MM.1S (cell line): ENCODE measurements at regions not wholly inside any gene's neighbourhood (a gene's known extent, or its start where the extent isn't known, plus 50 kb on each side); places are given as distances from the start of the nearest gene placed in this dataset.

Experiments
- DNase-seq: peaks from one replicate; pipeline ENCODE4 v3.0.0-alpha.2; 2015
- H2AFZ ChIP-seq: fragments of 300-600 bp; sonication (generic); 2 replicates; pipeline ENCODE4 v1.6.0; 2016; ENCODE audit warnings: antibody characterized with exemption, low read length
- H3F3A ChIP-seq: fragments of 300-600 bp; sonication (generic); 2 replicates; pipeline ENCODE4 v1.6.1; 2016; ENCODE audit warnings: mild to moderate bottlenecking, antibody characterized with exemption, low read length, moderate library complexity, mixed read lengths; ENCODE audit not compliant: insufficient read depth
- H3K27ac ChIP-seq: fragments of 300-600 bp; sonication (generic); 2 replicates; pipeline ENCODE4 v1.5.1; 2016; ENCODE audit warnings: mild to moderate bottlenecking, low read length
- H3K27me3 ChIP-seq: fragments of 300-600 bp; sonication (generic); replicated peaks from 2 replicates; pipeline ENCODE4 v1.6.0; 2016; ENCODE audit warnings: low read length; ENCODE audit not compliant: insufficient read depth
- H3K36me3 ChIP-seq: fragments of 300-600 bp; sonication (generic); replicated peaks from 2 replicates; pipeline ENCODE4 v1.6.1; 2016; ENCODE audit warnings: mild to moderate bottlenecking, low read length, mixed read lengths; ENCODE audit not compliant: insufficient read depth
- H3K4me1 ChIP-seq: fragments of 300-600 bp; sonication (generic); 2 replicates; pipeline ENCODE4 v1.6.1; 2016; ENCODE audit warnings: low read length, mixed read lengths
- H3K4me2 ChIP-seq: fragments of 300-600 bp; sonication (generic); 2 replicates; pipeline ENCODE4 v1.6.0; 2016; ENCODE audit warnings: low read depth, low read length
- H3K4me3 ChIP-seq: fragments of 300-600 bp; sonication (generic); 2 replicates; pipeline ENCODE4 v1.5.1; 2016; ENCODE audit warnings: low read length, mixed read lengths
- H3K79me2 ChIP-seq: fragments of 300-600 bp; sonication (generic); 2 replicates; pipeline ENCODE4 v1.6.1; 2016; ENCODE audit warnings: mixed run types, low read length, mixed read lengths
- H3K9ac ChIP-seq: fragments of 300-600 bp; sonication (generic); 2 replicates; pipeline ENCODE4 v1.6.1; 2016; ENCODE audit warnings: low read length, mixed read lengths
- H3K9me2 ChIP-seq: fragments of 300-600 bp; sonication (generic); replicated peaks from 2 replicates; pipeline ENCODE4 v1.6.1; 2016; ENCODE audit warnings: mild to moderate bottlenecking, low read length, mixed read lengths; ENCODE audit not compliant: insufficient read depth
- H3K9me3 ChIP-seq: fragments of 300-600 bp; sonication (generic); replicated peaks from 2 replicates; pipeline ENCODE4 v1.6.1; 2016; ENCODE audit warnings: mild to moderate bottlenecking, low read length, mixed read lengths; ENCODE audit not compliant: insufficient read depth
- H4K20me1 ChIP-seq: fragments of 300-600 bp; sonication (generic); 2 replicates; pipeline ENCODE4 v1.6.1; 2016; ENCODE audit warnings: mild to moderate bottlenecking, low read length, moderate library complexity, mixed read lengths; ENCODE audit not compliant: insufficient read depth
- CTCF ChIP-seq: fragments of 300-600 bp; sonication (generic); IDR thresholded peaks from 2 replicates; pipeline ENCODE4 v1.5.1; 2016; ENCODE audit warnings: antibody characterized with exemption, low read length, mixed read lengths
- EZH2 ChIP-seq: fragments of 300-600 bp; sonication (generic); optimal IDR thresholded peaks from 2 replicates; pipeline ENCODE3; 2017; ENCODE audit warnings: low read depth, mild to moderate bottlenecking, antibody characterized with exemption, low read length, mixed read lengths
- EZH2phosphoT487 ChIP-seq: fragments of 300-600 bp; sonication (generic); IDR thresholded peaks from 2 replicates; pipeline ENCODE4 v1.6.1; 2018; ENCODE audit warnings: antibody characterized with exemption, low read length

DNA sequence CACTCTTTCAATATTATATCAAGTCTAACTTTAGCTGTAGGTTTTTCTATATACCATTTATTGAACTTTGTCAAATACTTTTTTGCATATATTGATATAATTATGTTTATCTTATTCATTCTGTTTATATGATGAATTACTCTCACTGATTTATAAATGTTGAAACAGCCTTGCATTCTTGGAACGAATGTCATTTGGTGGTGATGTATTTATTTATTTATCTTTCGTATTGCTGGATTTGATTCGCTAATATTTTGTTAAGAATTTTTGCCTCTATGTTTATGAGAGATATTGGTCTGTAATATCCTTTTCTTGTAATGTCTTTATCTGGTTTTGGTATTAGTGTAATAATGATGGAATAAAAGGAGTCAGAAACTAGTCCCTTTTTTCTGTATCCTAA, 563.9 kb downstream of the ANXA1 start:
- Histone ChIP-seq H3K27me3 (no peaks in the 10 kb centered on the region), H4K20me1 (no peaks in the 10 kb centered on the region), H3K4me2 (no peak overlapping the region), H3K9me2 (no peaks in the 10 kb centered on the region), H3K9me3 (no peaks in the 10 kb centered on the region), H3K27ac (no peak overlapping the region), H3K4me3 (no peak overlapping the region), H3K9ac (no peak overlapping the region), H3F3A (no peaks in the 10 kb centered on the region), H3K79me2 (no peaks in the 10 kb centered on the region), H3K4me1 (no peaks in the 10 kb centered on the region), H2AFZ (no peak overlapping the region), H3K36me3 (no peaks in the 10 kb centered on the region)
- TF ChIP-seq EZH2 (no peak), CTCF (no peak), EZH2phosphoT487 (no peak)
- DNase-seq: no peak

- H3F3A ChIP-seq: no peaks in the 10 kb centered on the region
- no peak overlapping the region for H3K9ac ChIP-seq
- H3K9me2 ChIP-seq: no peaks in the 10 kb centered on the region
- H3K27me3 ChIP-seq: no peaks in the 10 kb centered on the region
- H3K79me2 ChIP-seq: no peaks in the 10 kb centered on the region
- no peak overlapping the region for H3K27ac ChIP-seq
- no peak overlapping the region for H3K4me3 ChIP-seq
- no peaks in the 10 kb centered on the region for H3K36me3 ChIP-seq
- TF ChIP-seq EZH2: no peak
- TF ChIP-seq EZH2phosphoT487: no peak
- TF ChIP-seq CTCF: no peak
- no peak for DNase-seq
- no peak overlapping the region for H3K4me2 ChIP-seq
- no peak overlapping the region for H2AFZ ChIP-seq
- no peaks in the 10 kb centered on the region for H3K4me1 ChIP-seq
- no peaks in the 10 kb centered on the region for H4K20me1 ChIP-seq
- H3K9me3 ChIP-seq: no peaks in the 10 kb centered on the region
These were observed 568.0 kb downstream of the ANXA1 start for GRCh38 chr9:73719660-73720059.

- Histone ChIP-seq H3K27ac (no peak overlapping the region), H3K9me3 (no peaks in the 10 kb centered on the region), H3K4me1 (no peaks in the 10 kb centered on the region), H3K79me2 (no peaks in the 10 kb centered on the region), H2AFZ (peak overlapping the region; percentile 39; the same call in 1 of the 2 replicates), H3K9ac (no peak overlapping the region; the same call in 1 of the 2 replicates), H3F3A (no peaks in the 10 kb centered on the region), H3K4me2 (peak overlapping the region; percentile 13; the same call in 1 of the 2 replicates), H3K9me2 (no peaks in the 10 kb centered on the region), H3K4me3 (0 out of 2 replicates have a peak overlapping the region, but pooled peaks have one; percentile 2), H3K27me3 (no peaks in the 10 kb centered on the region), H3K36me3 (no peaks in the 10 kb centered on the region), H4K20me1 (no peaks in the 10 kb centered on the region)
- DNase-seq: peak; percentile 35
- TF ChIP-seq CTCF (no peak), EZH2phosphoT487 (no peak)
These were observed 568.9 kb downstream of the ANXA1 start for GRCh38 chr9:73720601-73721000.
